SK-N-SH treated with all-trans-retinoic acid at 6 μM for 48 hours (cell line): ENCODE measurements at regions not wholly inside any gene's neighbourhood (a gene's known extent, or its start where the extent isn't known, plus 50 kb on each side); places are given as distances from the start of the nearest gene placed in this dataset.
A peak's percentile ranks its signal among the peaks of the same experiment; 100 is the strongest.
"Not testable (repeated sequence)": the region's sequence is repeated elsewhere in the genome, so short reads cannot be mapped to it uniquely, and the experiment has no call there.

Experiments
- ATAC-seq: fragments of 200-7000 bp; cut with Tn5 transposase; 3 replicates; pipeline ENCODE4 v1.9.1; 2020; ENCODE audit warnings: mild to moderate bottlenecking, moderate library complexity
- ARNTL ChIP-seq: fragments of 450-650 bp; formaldehyde crosslinking; IDR thresholded peaks from 2 replicates; pipeline ENCODE4 v1.5.0; 2020; ENCODE audit warnings: low read depth, mild to moderate bottlenecking, moderate library complexity, borderline replicate concordance
- BACH2 ChIP-seq: fragments of 250-450 bp; sonication (Bioruptor Pico); IDR thresholded peaks from 2 replicates; pipeline ENCODE4 v1.9.0; 2021; ENCODE audit warnings: mild to moderate bottlenecking, borderline replicate concordance
- CREB5 ChIP-seq: fragments of 250-450 bp; sonication (Bioruptor Pico); IDR thresholded peaks from 2 replicates; pipeline ENCODE4 v1.5.1; 2020; ENCODE audit warnings: low read depth, mild to moderate bottlenecking, moderate library complexity
- CSDC2 ChIP-seq: fragments of 250-450 bp; sonication (Bioruptor Pico); IDR thresholded peaks from 2 replicates; pipeline ENCODE4 v1.5.0; 2020; ENCODE audit warnings: mild to moderate bottlenecking, moderate library complexity
- CSRNP3 ChIP-seq: fragments of 250-450 bp; sonication (Bioruptor Pico); IDR thresholded peaks from 2 replicates; pipeline ENCODE4 v1.5.1; 2021; ENCODE audit warnings: mild to moderate bottlenecking, moderate library complexity
- ESRRG ChIP-seq: fragments of 250-450 bp; sonication (Bioruptor Pico); IDR thresholded peaks from 2 replicates; pipeline ENCODE4 v1.6.1; 2021; ENCODE audit warnings: mild to moderate bottlenecking
- ISL1 ChIP-seq: fragments of 250-450 bp; sonication (Bioruptor Pico); IDR thresholded peaks from 2 replicates; pipeline ENCODE4 v2.1.2; 2022; ENCODE audit warnings: mild to moderate bottlenecking, moderate library complexity
- OSR1 ChIP-seq: fragments of 250-450 bp; sonication (Bioruptor Pico); IDR thresholded peaks from 2 replicates; pipeline ENCODE4 v1.8.0; 2022; ENCODE audit warnings: moderate library complexity, mild to moderate bottlenecking, inconsistent platforms
- PATZ1 ChIP-seq: fragments of 250-450 bp; sonication (Bioruptor Pico); IDR thresholded peaks from 2 replicates; pipeline ENCODE4 v1.8.0; 2020; ENCODE audit warnings: mild to moderate bottlenecking, moderate library complexity, borderline replicate concordance
- POU6F1 ChIP-seq: fragments of 250-450 bp; sonication (Bioruptor Pico); IDR thresholded peaks from 2 replicates; pipeline ENCODE4 v1.8.0; 2021; ENCODE audit warnings: low read depth, mild to moderate bottlenecking, moderate library complexity, borderline replicate concordance
- PPARA ChIP-seq: fragments of 250-450 bp; sonication (Bioruptor Pico); IDR thresholded peaks from 2 replicates; pipeline ENCODE4 v1.5.0; 2020; ENCODE audit warnings: mild to moderate bottlenecking, borderline replicate concordance
- RARB ChIP-seq: fragments of 250-450 bp; sonication (Bioruptor Pico); IDR thresholded peaks from 2 replicates; pipeline ENCODE4 v1.8.0; 2021; ENCODE audit warnings: mild to moderate bottlenecking, moderate library complexity
- SNAI2 ChIP-seq: fragments of 250-450 bp; sonication (Bioruptor Pico); IDR thresholded peaks from 2 replicates; pipeline ENCODE4 v1.5.0; 2020; ENCODE audit warnings: mild to moderate bottlenecking, moderate library complexity
- TCF4 ChIP-seq: fragments of 250-450 bp; sonication (Bioruptor Pico); IDR thresholded peaks from 2 replicates; pipeline ENCODE4 v1.8.0; 2021; ENCODE audit warnings: mild to moderate bottlenecking, moderate library complexity, borderline replicate concordance
- TOX ChIP-seq: fragments of 250-450 bp; sonication (Bioruptor Pico); IDR thresholded peaks from 2 replicates; pipeline ENCODE4 v1.8.0; 2021; ENCODE audit warnings: mild to moderate bottlenecking, moderate library complexity, borderline replicate concordance
- TSHZ2 ChIP-seq: fragments of 250-450 bp; sonication (Bioruptor Pico); IDR thresholded peaks from 2 replicates; pipeline ENCODE4 v1.5.0; 2020; ENCODE audit warnings: mild to moderate bottlenecking, moderate library complexity
- ZFP3 ChIP-seq: fragments of 250-450 bp; sonication (Bioruptor Pico); IDR thresholded peaks from 2 replicates; pipeline ENCODE4 v1.5.0; 2020; ENCODE audit warnings: mild to moderate bottlenecking, moderate library complexity
- ZFP30 ChIP-seq: fragments of 450-650 bp; formaldehyde crosslinking; IDR thresholded peaks from 2 replicates; pipeline ENCODE4 v1.5.0; 2022; ENCODE audit warnings: mild to moderate bottlenecking, moderate library complexity
- ZNF565 ChIP-seq: fragments of 450-650 bp; formaldehyde crosslinking; conservative IDR thresholded peaks from 2 replicates; pipeline ENCODE4 v1.5.0; 2020; ENCODE audit warnings: low read depth, mild to moderate bottlenecking, moderate library complexity
- ZNF70 ChIP-seq: fragments of 450-650 bp; formaldehyde crosslinking; IDR thresholded peaks from 2 replicates; pipeline ENCODE4 v1.5.0; 2020; ENCODE audit warnings: mild to moderate bottlenecking, moderate library complexity
- ZNF8 ChIP-seq: fragments of 450-650 bp; formaldehyde crosslinking; IDR thresholded peaks from 2 replicates; pipeline ENCODE4 v1.5.0; 2020; ENCODE audit warnings: mild to moderate bottlenecking, moderate library complexity

- peak; percentile 99 for ATAC-seq
- TF ChIP-seq ZFP3 (no peak), OSR1 (CRISPR knock-in tag) (no peak), TSHZ2 (CRISPR knock-in tag) (no peak), POU6F1 (CRISPR knock-in tag) (no peak), TOX (CRISPR knock-in tag) (no peak), ESRRG (CRISPR knock-in tag) (no peak), TCF4 (no peak), CREB5 (no peak), PPARA (CRISPR knock-in tag) (no peak), ZNF70 (CRISPR knock-in tag) (no peak), BACH2 (CRISPR knock-in tag) (no peak), ISL1 (CRISPR knock-in tag) (no peak), ZNF8 (CRISPR knock-in tag) (no peak), SNAI2 (CRISPR knock-in tag) (no peak), CSRNP3 (CRISPR knock-in tag) (no peak), PATZ1 (CRISPR knock-in tag) (no peak), ZFP30 (no peak)
- TF ChIP-seq, all 23 proteins: peak for 0
These were observed 200.4 kb downstream of the LRRC70 start for GRCh38 chr5:62779010-62779422.

GRCh38 chr5:62778316-62779009 lies 199.8 kb downstream of the LRRC70 start:
- peak; percentile 68 for ATAC-seq
- TF ChIP-seq ZFP3, result no peak
- TF ChIP-seq CSDC2, result no peak
- no peak for TF ChIP-seq RARB (CRISPR knock-in tag)
- TF ChIP-seq CSRNP3 (CRISPR knock-in tag), result no peak
- TF ChIP-seq TOX (CRISPR knock-in tag), result no peak
- TF ChIP-seq ZNF565 (CRISPR knock-in tag), result no peak
- TF ChIP-seq SNAI2 (CRISPR knock-in tag), result no peak
- TF ChIP-seq CREB5, result no peak
- TF ChIP-seq TSHZ2 (CRISPR knock-in tag), result no peak
- no peak for TF ChIP-seq PATZ1 (CRISPR knock-in tag)
- no peak for TF ChIP-seq ZFP30
- TF ChIP-seq ARNTL (CRISPR knock-in tag), result no peak
- no peak for TF ChIP-seq ZNF8 (CRISPR knock-in tag)

- not testable (repeated sequence) for ATAC-seq
These were observed 198.5 kb downstream of the LRRC70 start for GRCh38 chr5:62777081-62777480.
